ENCODE measurements at regions not wholly inside any gene's neighbourhood (a gene's known extent, or its start where the extent isn't known, plus 50 kb on each side); places are given as distances from the start of the nearest gene placed in this dataset.

- H3K36me3 ChIP-seq (ENCODE audit: control insufficient read depth, insufficient read depth, low read length): no peaks in the 10 kb centered on the region
- POLR2A ChIA-PET: no interaction called here
- H3K27me3 ChIP-seq (ENCODE audit: control insufficient read depth, insufficient read depth, low read length): no peaks in the 10 kb centered on the region; the same call in 1 of the 2 replicates
- DNase-seq (ENCODE audit: low read depth, low spot score) (no peak), ATAC-seq (no peak)
- no peaks in the 10 kb centered on the region for H3K9me3 ChIP-seq (ENCODE audit: control insufficient read depth, insufficient read depth, low read depth, low read length)
- in situ Hi-C loops (cut with HindIII; ENCODE audit: low pct_unique_long_range_greater_than_20kb, low sequenced_read_pairs): no loop called here
- intact Hi-C loops (cut with micrococcal nuclease; ENCODE audit: unreplicated experiment): no loop called here
- no peak overlapping the region for H3K27ac ChIP-seq (ENCODE audit: low read length)
- BruUV-seq (replicated peaks): no TSS peak
- H3K4me3 ChIP-seq (ENCODE audit: low read depth in 2 of 2, low read length in 2 of 2): no peak overlapping the region
- CTCF ChIA-PET: no interaction called here
- no peaks in the 10 kb centered on the region for H3K4me1 ChIP-seq (ENCODE audit: control insufficient read depth, insufficient read depth, low read length)
- TF ChIP-seq, protein P1, sequence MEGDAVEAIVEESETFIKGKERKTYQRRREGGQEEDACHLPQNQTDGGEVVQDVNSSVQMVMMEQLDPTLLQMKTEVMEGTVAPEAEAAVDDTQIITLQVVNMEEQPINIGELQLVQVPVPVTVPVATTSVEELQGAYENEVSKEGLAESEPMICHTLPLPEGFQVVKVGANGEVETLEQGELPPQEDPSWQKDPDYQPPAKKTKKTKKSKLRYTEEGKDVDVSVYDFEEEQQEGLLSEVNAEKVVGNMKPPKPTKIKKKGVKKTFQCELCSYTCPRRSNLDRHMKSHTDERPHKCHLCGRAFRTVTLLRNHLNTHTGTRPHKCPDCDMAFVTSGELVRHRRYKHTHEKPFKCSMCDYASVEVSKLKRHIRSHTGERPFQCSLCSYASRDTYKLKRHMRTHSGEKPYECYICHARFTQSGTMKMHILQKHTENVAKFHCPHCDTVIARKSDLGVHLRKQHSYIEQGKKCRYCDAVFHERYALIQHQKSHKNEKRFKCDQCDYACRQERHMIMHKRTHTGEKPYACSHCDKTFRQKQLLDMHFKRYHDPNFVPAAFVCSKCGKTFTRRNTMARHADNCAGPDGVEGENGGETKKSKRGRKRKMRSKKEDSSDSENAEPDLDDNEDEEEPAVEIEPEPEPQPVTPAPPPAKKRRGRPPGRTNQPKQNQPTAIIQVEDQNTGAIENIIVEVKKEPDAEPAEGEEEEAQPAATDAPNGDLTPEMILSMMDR (IDR thresholded peaks at IDR 0.05): no peak
- TF ChIP-seq POLR2AphosphoS5 (IDR thresholded peaks at IDR 0.05; ENCODE audit: low read depth, low read length): no peak
- TF ChIP-seq TCF7L2 (IDR thresholded peaks at IDR 0.05; ENCODE audit: low read depth, low read length): no peak
- TF ChIP-seq, protein P2, sequence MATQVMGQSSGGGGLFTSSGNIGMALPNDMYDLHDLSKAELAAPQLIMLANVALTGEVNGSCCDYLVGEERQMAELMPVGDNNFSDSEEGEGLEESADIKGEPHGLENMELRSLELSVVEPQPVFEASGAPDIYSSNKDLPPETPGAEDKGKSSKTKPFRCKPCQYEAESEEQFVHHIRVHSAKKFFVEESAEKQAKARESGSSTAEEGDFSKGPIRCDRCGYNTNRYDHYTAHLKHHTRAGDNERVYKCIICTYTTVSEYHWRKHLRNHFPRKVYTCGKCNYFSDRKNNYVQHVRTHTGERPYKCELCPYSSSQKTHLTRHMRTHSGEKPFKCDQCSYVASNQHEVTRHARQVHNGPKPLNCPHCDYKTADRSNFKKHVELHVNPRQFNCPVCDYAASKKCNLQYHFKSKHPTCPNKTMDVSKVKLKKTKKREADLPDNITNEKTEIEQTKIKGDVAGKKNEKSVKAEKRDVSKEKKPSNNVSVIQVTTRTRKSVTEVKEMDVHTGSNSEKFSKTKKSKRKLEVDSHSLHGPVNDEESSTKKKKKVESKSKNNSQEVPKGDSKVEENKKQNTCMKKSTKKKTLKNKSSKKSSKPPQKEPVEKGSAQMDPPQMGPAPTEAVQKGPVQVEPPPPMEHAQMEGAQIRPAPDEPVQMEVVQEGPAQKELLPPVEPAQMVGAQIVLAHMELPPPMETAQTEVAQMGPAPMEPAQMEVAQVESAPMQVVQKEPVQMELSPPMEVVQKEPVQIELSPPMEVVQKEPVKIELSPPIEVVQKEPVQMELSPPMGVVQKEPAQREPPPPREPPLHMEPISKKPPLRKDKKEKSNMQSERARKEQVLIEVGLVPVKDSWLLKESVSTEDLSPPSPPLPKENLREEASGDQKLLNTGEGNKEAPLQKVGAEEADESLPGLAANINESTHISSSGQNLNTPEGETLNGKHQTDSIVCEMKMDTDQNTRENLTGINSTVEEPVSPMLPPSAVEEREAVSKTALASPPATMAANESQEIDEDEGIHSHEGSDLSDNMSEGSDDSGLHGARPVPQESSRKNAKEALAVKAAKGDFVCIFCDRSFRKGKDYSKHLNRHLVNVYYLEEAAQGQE (IDR thresholded peaks at IDR 0.05; ENCODE audit: insufficient read depth in 1 of 2, low read depth in 2 of 2, low read length in 1 of 2): no peak
- no peak for TF ChIP-seq SIN3A (IDR thresholded peaks at IDR 0.05; ENCODE audit: borderline replicate concordance, insufficient read depth, low read depth, low read length)
These were observed 124.0 kb downstream of the OLFM1 start for GRCh38 chr9:135211524-135211890.

DNA sequence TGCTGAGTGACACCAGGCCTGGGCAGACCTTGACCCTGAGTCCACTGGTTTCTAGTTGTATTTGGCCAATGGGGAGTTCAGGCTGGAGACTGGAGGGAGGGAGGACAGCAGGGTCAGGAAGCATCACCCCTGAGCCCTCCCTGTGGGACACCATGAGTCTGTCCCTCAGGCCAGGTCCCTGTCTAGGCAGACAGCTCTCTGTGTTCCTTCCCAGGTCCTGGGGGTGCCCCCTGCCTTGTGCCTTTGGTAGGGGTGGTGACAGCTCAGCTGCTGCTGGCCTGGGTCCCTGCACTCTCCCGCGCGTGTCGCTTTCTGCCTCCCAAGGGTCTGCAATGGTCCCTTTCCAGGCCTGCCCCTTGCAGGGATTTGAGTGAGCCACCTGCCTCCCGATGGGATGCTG lies 125.5 kb downstream of the OLFM1 start:
- H3K9me3 ChIP-seq (ENCODE audit: control insufficient read depth, insufficient read depth, low read depth, low read length): no peaks in the 10 kb centered on the region
- H3K4me1 ChIP-seq (ENCODE audit: control insufficient read depth, insufficient read depth, low read length): no peaks in the 10 kb centered on the region
- in situ Hi-C loops (cut with HindIII; ENCODE audit: low pct_unique_long_range_greater_than_20kb, low sequenced_read_pairs) (no loop called here), intact Hi-C loops (cut with micrococcal nuclease; ENCODE audit: unreplicated experiment) (no loop called here)
- no peak overlapping the region for H3K4me3 ChIP-seq (ENCODE audit: low read depth in 2 of 2, low read length in 2 of 2)
- H3K36me3 ChIP-seq (ENCODE audit: control insufficient read depth, insufficient read depth, low read length): no peaks in the 10 kb centered on the region
- no peak for ATAC-seq
- no TSS peak for BruUV-seq (replicated peaks)
- no peaks in the 10 kb centered on the region; the same call in 1 of the 2 replicates for H3K27me3 ChIP-seq (ENCODE audit: control insufficient read depth, insufficient read depth, low read length)
- H3K27ac ChIP-seq (ENCODE audit: low read length): no peak overlapping the region
- ChIA-PET CTCF (no interaction called here), POLR2A (no interaction called here)
- DNase-seq (ENCODE audit: low read depth, low spot score): no peak
- no peak for TF ChIP-seq TCF7L2 (IDR thresholded peaks at IDR 0.05; ENCODE audit: low read depth, low read length)
- no peak for TF ChIP-seq POLR2AphosphoS5 (IDR thresholded peaks at IDR 0.05; ENCODE audit: low read depth, low read length)
- TF ChIP-seq, protein P1 (IDR thresholded peaks at IDR 0.05): no peak
- no peak for TF ChIP-seq SIN3A (IDR thresholded peaks at IDR 0.05; ENCODE audit: borderline replicate concordance, insufficient read depth, low read depth, low read length)
- TF ChIP-seq, protein P2 (IDR thresholded peaks at IDR 0.05; ENCODE audit: insufficient read depth in 1 of 2, low read depth in 2 of 2, low read length in 1 of 2): no peak
